GM21737 (cell line): ENCODE measurements at regions not wholly inside any gene's neighbourhood (a gene's known extent, or its start where the extent isn't known, plus 50 kb on each side); places are given as distances from the start of the nearest gene placed in this dataset.
A peak's percentile ranks its signal among the peaks of the same experiment; 100 is the strongest.

Source experiments
- ATAC-seq: cut with Tn5 transposase; IDR thresholded peaks from one replicate; pipeline ENCODE4 v1.9.1; 2021; ENCODE audit warnings: mild to moderate bottlenecking, moderate library complexity; ENCODE audit not compliant: unreplicated experiment

DNA sequence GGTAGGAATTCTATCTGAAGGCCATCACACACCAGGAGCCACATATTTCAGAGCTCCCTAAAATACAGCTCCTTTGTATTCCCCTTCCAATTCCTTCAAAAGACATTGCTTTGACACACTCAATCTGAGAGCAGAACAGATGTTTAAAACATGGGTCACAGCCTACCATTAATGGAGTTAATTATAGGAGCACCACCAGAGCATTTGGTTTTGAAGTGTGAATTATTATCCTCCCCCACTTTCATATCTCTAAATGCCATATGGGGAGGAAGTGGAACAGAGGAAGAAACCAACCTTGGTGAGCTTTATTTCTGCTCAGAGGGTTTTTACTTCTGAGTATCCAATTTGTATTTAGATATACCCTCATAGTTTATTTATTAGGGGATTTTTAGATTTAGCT is 50.7 kb upstream of the TNFRSF21 start:
- ATAC-seq = peak; percentile 49

DNA sequence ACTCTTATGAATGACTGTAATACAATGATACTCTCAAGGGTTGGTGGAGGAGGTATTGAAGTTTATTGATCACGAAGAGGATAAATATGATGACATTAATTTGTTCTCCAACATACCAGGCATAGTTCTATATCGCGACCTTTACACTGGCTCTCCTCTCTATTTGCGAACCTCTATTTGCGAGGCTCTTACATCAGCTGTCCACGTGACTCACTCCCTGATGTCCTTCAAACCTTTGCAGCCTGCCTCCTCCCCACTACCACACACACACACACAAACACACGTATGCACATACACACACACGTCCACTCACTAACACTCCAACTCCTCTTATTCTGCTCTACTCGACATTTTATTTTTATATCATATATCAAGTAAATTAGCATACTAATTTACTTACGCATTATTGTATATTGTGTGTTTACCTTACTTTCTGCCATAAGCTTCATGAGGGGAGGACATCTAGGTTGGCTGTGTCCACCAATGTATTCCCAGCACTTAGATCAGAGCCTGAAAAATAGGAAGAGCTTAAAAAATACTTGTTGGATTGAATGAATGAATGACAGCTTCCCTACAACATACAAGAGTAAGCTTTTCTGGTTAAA is 53.3 kb upstream of the TNFRSF21 start:
- ATAC-seq = no peak

DNA sequence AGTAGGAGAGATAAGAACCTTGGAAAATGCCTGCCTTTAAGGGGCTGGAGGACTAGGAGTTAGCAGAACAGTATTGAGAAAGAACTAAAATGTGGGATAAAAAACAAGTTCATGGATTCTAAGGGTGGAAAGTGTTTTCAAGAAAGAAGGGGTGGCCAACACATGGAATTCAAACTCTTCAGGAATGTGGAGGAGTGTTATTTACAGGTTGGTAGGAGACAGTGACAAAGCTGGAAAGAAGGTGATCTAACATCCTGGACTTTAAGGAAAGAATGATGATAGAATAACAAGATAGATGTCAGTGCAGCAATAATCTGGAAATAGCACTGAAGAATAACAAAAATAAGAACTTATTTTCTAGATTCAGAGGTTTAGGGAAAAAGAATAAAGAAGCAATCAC is 54.0 kb upstream of the TNFRSF21 start:
- no peak for ATAC-seq

DNA sequence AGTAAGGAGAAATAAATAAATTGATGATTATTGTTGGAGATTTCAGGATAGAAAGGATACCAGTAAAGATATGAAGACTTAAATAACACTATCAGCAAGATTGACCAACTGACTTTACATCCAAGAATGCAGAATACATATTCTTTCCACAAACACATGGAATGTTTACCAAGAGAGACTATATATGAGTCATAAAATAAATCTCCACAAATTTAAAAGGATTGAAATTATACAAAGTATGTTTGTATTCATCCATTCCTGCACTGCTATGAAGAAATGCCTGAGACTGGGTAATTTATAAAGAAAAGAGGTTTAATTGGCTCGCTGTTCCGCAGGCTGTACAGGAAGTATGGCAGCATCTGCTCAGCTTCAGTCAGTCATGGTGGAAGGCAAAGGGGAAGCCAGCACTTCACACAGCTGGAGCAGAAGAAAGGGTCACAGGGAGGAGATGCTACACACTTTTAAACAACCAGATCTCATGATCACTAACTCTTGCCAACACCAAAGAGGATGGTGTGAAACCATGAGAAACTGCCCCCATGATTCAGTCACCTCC is 56.7 kb upstream of the TNFRSF21 start:
- ATAC-seq = no peak

DNA sequence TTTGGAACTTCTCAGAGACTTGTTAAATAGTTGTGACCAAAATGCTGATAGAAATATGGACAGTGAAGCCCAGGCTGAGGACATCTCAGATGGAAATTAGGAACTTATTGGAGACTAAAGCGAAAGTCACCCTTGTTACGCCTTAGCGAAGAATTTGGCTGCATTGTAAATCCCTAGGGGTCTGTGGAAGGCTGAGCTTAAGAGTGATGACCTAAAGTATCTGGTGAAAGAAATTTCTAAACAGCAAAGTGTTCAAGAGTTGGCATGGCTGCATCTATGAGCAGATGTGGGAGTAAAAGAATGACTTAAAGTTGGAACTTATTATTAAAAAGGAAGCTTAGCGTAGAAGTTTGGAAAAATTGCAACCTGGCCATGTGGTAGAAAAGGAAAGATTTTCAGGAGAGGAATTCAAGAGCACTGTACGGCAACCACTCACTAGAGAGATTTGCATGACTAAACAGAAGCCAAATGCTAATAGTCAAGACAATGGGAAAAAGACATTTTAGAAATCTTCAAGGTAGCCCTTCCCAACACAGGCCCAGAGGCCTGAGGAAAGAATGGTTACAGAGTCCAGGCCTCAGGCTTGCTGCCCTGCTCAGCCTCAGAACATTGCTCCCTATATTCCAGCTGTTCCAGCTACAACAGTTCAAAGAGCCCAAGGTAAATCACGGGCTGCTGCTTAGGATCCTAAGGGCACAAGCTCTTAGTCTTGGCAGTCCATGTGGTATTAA is 61.6 kb upstream of the TNFRSF21 start:
- no peak for ATAC-seq

DNA sequence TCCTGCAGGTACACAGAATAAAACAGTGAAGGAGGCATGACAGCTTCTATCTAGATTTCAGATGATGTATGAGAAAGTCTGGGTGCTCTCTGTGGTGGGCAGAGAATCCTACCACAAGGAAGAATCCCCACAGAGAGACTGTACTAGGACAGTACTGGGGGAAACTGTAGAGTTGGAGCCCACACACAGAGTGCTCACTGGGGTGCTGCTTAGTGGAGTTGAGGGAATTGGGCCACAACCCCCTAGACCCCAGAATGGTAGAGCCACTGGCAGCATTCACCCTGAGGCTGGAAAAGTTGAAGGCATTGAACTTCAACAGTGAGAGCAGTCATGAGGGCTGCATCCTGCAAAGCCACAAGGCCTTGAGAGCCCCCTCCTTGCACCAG is 62.2 kb upstream of the TNFRSF21 start:
- no peak for ATAC-seq

DNA sequence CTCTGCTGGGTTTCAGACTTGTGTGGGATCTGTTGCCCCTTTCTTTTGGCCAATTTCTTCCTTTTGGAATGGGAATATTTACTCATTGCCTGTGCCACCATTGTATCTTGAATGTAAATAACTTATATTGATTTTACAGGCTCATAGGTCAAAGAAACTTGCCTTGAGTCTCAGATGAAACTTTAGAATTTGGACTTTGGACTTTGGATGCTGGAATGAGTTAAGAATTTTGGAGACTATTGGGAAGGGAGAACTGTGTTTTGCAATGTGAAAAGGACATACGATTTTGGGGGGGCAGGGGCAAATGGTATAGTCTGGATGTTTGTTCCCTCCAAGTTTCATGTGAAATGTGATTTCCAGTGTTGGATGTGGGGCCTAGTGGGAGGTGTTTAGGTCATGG is 62.6 kb upstream of the TNFRSF21 start:
- no peak for ATAC-seq

DNA sequence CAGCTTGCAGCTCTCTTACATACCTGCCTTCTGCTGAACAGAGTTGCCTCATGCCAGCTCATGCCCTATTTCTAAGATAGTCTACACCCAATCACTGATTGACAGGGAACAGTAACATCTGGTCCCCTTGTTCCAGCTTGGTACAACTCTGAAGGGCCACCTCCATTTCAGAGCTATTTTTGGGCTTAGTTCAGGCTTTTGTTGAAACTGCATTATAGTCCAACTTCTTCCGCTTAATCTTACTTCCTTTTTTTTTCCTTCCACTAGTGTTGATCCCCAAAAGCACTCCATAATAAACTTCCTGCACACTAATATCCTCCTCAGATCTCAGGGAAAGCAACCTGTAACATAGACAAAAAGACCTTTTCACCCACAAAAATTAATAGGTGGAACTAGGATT is 65.7 kb upstream of the TNFRSF21 start:
- ATAC-seq = no peak

DNA sequence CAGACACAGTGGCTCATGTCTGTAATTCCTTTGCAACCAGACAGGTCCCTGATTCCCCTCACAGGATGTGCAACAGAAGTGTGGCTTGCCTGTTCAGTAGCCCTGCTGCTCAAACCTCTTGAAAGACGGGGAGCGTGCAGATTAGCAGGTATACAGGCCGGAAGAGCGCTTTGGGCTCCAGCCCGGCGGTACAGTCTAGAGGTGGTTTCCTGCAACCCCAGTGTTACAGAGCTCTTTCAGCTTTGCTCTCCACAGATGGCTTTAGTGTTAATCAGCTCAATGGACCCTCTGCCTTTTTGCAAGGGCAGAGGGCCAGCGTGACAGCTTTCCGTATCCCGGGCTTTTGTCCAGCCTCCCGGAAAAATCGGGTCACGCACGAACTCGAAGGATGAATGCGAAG is 67.2 kb upstream of the TNFRSF21 start:
- no peak for ATAC-seq

DNA sequence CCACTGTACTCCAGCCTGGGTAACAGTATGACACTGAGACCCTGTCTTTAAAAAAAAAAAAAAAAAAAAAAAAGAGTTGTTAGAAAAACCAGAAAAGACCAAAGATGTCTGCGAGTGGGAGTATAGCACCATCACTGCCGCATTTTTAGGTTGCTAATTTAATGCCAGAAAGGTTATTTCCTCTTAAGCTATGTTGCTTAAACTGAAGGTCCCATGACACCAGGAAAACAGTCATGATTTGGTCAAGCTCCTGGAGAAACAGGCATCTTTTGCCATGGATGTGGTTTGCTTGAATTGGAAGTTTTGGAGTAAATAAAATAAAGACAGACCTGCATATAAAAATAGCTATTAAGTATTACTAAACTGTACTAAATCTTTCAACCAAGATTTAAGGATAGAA is 68.3 kb upstream of the TNFRSF21 start:
- no peak for ATAC-seq

DNA sequence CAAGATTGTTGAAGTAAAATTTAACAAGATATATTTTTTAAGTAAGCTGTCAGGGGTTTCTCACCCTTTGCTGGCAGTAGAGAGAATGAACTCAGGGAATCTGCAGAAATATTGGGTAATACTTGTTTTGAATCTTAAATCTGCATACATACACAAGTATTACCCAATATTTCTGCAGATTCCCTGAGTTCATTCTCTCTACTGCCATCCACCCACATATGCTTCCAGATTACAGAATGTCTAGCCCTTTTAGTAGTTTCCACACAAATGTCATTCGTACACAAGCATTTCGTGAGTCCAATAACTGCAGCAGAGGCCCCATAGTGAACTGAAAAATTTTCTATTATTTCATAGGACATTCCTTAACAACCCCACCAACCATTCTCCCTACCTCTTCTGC is 69.6 kb upstream of the TNFRSF21 start:
- ATAC-seq = no peak

DNA sequence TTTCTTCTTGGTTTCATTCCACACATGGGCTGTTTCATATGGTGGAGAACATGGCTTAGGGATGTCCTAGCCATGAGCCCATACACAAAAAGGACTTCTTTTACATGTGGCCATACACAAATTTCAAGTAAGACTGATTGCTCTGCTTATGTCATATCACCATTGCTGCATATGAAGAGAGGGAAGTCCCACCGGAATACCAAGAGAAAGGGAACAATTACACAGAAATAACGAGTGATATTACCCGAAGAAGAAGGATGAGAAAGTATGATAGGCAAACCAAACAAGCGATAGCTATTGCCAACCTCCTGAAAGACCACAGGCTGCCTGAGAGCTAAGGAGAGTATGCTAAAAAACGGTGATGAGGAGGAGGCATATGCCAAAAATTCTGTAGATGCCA is 70.5 kb upstream of the TNFRSF21 start:
- ATAC-seq = no peak

DNA sequence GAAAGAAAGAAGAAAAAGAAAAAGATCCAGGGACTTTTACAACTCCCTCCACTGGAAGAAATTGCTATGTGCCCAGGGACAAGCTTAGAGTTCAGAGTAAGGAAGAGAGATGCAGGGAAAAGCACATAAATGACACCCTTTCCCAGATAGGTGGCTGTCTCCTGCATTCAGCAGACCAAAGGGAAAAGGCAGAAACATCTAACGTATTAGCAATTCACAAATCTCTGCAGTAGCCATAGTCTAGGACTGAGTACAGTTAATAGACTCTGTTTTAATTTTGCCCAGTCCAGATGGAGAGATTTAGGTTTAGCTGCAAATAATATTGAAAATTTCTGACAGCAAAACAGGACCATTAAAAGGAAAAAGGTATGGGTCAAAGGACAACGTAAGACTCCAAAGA is 71.3 kb upstream of the TNFRSF21 start:
- no peak for ATAC-seq

DNA sequence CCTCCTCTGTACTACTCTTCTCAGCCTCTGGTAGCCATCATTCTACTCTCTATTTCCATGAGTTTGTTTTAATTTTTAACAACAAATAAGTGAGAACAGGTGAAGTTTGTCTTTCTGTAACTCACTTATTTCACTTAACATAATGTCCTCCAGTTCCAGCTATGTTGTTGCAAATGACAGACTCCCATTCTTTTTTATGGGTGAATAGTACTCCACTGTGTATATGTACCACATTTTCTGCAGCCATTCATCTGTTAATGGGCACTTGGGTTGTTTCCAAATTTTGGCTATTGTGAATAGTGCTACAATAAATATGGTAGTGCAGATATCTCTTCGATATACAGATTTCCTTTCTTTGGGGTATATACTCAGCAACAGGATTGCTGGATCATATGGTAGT is 73.7 kb upstream of the TNFRSF21 start:
- no peak for ATAC-seq

DNA sequence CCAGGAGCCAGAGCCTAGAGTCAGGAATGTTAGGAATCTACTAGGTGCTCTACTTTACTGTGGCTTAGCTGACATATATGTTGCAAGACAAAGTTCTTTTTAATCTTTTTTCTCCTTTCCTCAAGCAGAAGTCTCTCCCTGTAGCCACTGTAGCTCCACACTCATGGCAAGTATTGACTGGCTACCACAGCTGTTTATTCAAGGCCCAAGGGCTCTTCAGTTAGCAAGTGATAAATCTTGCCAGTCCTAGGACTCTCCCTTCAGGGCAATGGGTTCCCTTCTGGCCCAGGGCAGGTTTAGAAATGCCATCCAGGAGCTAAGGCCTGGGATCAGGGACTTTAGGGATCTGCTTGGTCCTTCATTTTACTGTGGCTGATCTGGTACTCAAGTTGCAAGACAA is 82.0 kb upstream of the TNFRSF21 start:
- ATAC-seq = no peak

DNA sequence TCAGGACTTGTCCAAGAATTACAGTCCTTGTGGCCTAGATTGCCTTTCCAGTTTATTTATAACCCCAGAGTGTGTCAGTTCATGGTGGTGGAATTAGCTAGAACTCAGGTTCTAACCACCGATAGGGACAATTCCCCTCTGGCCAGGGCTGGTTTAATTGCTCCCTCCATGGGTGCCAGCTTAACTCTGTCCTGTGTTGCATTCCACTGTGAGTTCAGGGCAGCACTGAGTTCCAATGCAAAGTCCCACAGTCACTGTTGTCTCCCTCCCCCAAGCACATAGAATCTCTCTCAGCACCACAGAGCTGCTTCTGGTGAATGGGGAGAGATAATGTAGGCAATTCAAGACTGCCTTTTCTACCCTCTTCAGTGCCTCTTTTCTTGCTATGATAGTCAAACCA is 82.5 kb upstream of the TNFRSF21 start:
- ATAC-seq = no peak

DNA sequence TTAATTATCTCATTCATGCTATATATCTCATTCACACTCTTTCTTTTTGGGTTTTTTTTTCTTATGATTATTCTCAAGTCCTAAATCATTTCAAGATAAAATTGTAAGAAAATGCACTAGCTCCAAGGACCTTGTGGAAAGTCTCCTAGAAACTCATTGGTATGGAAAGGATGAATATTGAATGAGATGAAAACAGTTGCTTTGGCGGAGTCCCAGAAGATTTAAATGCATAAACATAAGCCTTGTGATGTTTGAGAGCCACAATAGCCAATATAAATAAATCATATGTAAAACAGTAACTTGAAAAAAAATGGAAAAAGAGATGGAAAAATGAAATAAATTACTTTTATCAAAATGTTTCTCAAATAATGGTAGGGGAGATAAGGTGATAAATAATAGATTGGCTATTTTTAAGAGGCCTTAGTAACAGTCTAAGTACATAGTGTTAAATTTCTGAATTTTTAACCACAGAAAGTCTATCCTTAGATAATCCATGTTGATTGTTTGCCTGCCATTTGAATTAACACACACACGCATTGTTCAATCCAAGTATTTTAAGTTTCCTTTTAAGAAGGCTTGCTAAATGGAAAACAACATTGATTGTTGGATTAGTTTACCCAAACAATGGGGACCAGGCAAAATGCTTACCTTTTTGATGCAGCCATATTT is 81.1 kb upstream of the CD2AP start:
- no peak for ATAC-seq

DNA sequence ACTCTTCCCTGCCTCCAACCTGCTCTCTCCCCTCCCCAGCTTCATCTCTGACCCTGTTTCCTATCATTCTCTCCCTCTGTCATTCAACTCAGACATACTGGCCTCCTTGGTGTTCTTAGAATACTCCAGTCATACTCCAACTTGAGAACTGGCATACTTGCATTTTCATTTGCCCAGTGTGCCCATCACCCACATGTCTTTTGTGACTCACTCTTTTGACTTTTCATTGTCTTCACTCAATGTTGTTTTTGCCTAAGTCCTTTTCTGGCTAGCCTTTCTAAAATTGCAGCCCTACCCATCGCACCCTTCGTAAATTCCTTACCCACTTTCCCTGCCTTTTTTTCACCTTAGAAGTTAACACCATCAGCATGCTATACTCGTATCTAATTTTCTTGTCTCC is 77.0 kb upstream of the CD2AP start:
- no peak for ATAC-seq

DNA sequence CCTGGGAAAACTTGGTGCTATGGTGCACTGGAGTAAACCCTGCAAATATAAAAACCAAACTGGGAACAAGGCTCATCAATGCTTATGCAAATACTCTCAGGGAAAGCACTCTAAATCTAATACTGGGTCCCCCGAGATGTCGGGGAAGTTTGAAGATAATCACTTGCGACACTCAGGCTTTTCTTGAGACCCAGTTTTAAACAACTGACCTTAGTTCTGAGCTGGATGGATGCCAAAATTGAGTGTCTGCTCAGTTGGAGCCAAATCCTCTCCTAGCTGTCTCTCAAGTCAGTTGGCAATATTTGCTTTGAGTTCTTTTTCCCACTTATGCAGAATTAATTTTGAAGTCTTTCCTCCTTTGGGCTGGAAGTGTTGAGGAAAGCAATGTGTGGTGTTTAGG is 75.5 kb upstream of the CD2AP start:
- no peak for ATAC-seq

DNA sequence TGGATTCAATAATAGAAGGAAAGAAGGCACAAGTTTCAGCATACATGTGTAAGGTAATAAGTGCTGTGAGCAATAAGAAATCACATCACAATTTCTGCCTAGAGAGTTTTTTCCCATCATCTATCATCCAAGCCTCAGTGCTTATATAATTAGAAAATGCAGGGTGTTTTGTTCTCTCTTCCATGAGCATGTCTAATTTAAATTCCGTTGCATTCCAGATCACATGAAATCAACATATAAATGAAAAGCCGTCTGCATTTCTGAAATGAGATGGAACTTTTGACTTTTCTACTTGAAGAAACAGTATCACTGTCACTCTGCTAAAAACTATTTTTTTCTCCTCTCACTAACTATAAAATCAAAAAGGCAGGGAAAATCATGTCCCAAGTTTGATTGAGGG is 74.5 kb upstream of the CD2AP start:
- ATAC-seq = no peak

DNA sequence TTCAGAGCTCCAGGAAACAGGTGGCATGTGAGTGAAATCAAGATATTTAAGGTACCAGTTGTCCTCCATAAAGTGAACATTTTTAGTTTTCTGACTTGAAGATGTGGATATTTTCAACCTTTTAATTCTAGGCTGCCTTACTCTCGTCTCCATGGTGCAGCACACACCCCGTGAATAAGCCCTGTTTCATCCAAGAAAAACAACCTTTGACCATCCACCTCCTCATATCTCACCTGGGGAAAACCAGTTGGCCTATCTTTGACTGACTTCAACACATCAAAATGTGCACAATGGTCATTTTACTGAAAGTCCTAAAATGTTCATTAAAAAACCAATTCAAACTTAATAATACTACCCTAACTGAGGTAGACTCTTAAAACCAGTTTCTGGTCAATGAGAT is 73.8 kb upstream of the CD2AP start:
- no peak for ATAC-seq

DNA sequence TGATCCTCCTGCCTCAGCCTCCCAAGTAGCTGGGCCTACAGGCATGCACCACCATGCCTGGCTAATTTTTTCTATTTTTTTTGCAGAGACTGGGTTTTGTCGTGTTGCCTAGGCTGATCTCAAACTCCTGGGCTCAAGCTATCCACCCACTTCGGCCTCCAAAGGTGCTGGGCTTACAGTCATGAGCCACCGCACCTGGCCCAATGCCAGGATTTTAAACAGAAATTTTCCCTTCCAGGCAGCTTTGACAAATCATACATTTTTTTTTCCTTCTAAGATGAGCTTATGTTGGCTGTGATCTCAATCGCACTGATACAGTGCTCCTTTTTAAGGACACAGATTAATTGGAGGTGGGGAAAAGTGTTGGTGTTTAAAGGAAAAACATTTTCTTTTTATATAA is 73.2 kb upstream of the CD2AP start:
- ATAC-seq = no peak
